Esophagus (tissue), 2 donors: ENCODE measurements at regions not wholly inside any gene's neighbourhood (a gene's known extent, or its start where the extent isn't known, plus 50 kb on each side); places are given as distances from the start of the nearest gene placed in this dataset.
"Not testable (repeated sequence)": the region's sequence is repeated elsewhere in the genome, so short reads cannot be mapped to it uniquely, and the experiment has no call there.

ENCODE experiments used
- H3K27ac ChIP-seq, 2 donors: one replicate each; pipeline ENCODE4 v1.5.1; 2013; ENCODE audit warnings: low read depth in 2 of 2, mild to moderate bottlenecking in 2 of 2, inconsistent platforms in 1 of 2, low read length in 1 of 2, moderate library complexity in 1 of 2
- H3K27me3 ChIP-seq, 2 donors: one replicate each; pipeline ENCODE4 v1.6.1; 2013; ENCODE audit warnings: low read length in 2 of 2, control low read depth in 1 of 2, mild to moderate bottlenecking in 1 of 2; ENCODE audit not compliant: insufficient read depth in 2 of 2, control insufficient read depth in 1 of 2
- H3K36me3 ChIP-seq, 2 donors: one replicate each; pipeline ENCODE4 v1.6.1; 2013; ENCODE audit warnings: low read length in 1 of 2; ENCODE audit not compliant: control insufficient read depth in 2 of 2, insufficient read depth in 2 of 2
- H3K4me1 ChIP-seq, 2 donors: one replicate each; pipeline ENCODE4 v1.6.1; 2013; ENCODE audit warnings: low read length in 1 of 2; ENCODE audit not compliant: control insufficient read depth in 2 of 2, insufficient read depth in 2 of 2
- H3K4me3 ChIP-seq, 2 donors: one replicate each; pipeline ENCODE4 v1.5.1; 2013; ENCODE audit warnings: low read length in 2 of 2, mild to moderate bottlenecking in 2 of 2, low read depth in 1 of 2, moderate library complexity in 1 of 2
- H3K9me3 ChIP-seq, 2 donors: one replicate each; pipeline ENCODE4 v1.6.1; 2013; ENCODE audit warnings: mild to moderate bottlenecking in 2 of 2, low read depth in 1 of 2, low read length in 1 of 2, moderate library complexity in 1 of 2; ENCODE audit not compliant: control insufficient read depth in 2 of 2, insufficient read depth in 1 of 2
- WGBS, 2 donors: extraction: QIAGEN DNeasy Blood & Tissue Kit; methylation state at CpG; one replicate each; pipeline ENCODE4 v1.1.7; 2013; 5-methylcytosine and 5-hydroxymethylcytosine counted together
- donor health status: healthy with polysubstance abuse.
- donor health status: Bipolar disorder and iron deficiency.

DNA sequence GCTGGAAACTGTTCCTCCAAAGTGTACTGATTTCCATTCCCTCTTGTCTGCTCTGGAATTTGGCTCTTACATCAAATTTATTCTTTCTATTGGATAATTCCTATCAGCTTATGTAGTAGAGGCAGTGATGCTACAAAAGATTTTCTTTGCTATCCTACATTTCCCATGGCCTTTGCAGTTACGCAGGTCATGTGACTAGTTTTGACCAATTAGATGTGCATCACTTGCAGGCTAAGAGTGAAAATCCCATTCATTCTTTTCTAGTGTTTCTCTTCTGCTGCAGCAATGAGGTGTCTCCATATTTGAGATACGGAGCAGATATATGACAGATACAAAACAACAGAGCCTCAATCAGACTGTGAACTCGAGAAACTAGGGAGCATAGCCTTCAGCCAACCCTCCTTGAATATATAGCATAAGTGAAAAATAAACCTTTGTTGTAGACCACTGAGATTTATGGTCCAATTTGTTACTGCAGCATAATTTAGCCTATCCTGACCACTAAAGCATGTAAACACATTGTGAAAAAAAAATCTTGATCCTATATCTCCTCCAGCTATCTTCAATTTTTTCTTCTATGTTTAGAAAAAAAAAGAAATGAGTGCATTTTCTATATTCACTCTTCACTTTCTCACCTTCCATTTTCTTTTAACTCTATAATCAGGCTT, 102.0 kb downstream of the HNMT start:
- 83 to 90% methylated on average over 3 of the region's 3 CpGs for WGBS, 2 donors

DNA sequence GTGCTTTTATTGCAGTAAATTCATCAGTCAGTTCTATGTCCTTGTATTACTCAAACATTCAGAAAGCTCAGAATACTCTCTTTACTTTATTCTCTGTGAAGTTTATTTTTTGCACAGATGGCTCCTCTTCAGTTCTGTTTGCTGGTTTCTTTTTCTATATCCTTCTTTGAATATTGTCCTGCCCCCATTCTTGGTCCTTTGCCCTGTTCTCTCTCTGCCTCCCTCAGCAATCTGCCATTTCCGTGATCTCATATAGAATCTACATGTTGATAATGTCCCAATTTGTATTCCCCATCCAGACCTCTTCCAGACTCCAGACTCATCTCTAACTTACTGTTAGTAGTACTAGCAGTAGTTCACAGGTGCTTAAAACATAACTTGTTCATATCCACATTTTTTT, 102.6 kb downstream of the HNMT start:
- no peaks in the 10 kb centered on the region for H3K9me3 ChIP-seq
- H3K36me3 ChIP-seq: no peaks in the 10 kb centered on the region
- H3K27me3 ChIP-seq: peaks cover 0 to 2% of the 10 kb centered on the region in 2 donors
- H3K4me1 ChIP-seq: peaks cover 0 to 6% of the 10 kb centered on the region in 2 donors
- H3K27ac ChIP-seq: no peak overlapping the region
- 91 to 94% methylated on average over 1 of the region's 1 CpG for WGBS, 2 donors
- H3K4me3 ChIP-seq: no peak overlapping the region

More for the DNA sequence above, 102.0 kb downstream of the HNMT start:
- no peak overlapping the region for H3K4me3 ChIP-seq
- no peak overlapping the region for H3K27ac ChIP-seq
- H3K36me3 ChIP-seq: no peaks in the 10 kb centered on the region
- peaks cover 0 to 4% of the 10 kb centered on the region in 2 donors for H3K4me1 ChIP-seq
- H3K9me3 ChIP-seq: no peaks in the 10 kb centered on the region
- H3K27me3 ChIP-seq: peaks cover 0 to 2% of the 10 kb centered on the region in 2 donors

DNA sequence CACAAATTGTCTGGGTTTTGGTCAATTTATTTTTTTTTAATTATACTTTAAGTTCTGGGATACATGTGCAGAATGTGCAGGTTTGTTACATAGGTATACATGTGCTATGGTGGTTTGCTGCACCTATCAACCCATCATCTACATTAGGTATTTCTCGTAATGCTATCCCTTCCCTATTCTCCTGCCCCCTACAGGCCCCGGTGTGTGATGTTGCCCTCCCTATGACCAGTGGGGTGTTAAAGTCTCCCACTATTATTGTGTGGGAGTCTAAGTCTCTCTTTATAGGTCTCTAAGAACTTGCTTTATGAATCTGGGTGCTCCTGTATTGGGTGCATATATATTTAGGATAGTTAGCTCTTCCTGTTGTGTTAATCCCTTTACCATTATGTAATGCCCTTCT, 104.4 kb downstream of the HNMT start:
- H3K4me3 ChIP-seq, H3K9me3 ChIP-seq, H3K27me3 ChIP-seq, H3K27ac ChIP-seq, H3K4me1 ChIP-seq, H3K36me3 ChIP-seq: not testable (repeated sequence)
- 82 to 89% methylated on average over 2 of the region's 2 CpGs for WGBS, 2 donors

DNA sequence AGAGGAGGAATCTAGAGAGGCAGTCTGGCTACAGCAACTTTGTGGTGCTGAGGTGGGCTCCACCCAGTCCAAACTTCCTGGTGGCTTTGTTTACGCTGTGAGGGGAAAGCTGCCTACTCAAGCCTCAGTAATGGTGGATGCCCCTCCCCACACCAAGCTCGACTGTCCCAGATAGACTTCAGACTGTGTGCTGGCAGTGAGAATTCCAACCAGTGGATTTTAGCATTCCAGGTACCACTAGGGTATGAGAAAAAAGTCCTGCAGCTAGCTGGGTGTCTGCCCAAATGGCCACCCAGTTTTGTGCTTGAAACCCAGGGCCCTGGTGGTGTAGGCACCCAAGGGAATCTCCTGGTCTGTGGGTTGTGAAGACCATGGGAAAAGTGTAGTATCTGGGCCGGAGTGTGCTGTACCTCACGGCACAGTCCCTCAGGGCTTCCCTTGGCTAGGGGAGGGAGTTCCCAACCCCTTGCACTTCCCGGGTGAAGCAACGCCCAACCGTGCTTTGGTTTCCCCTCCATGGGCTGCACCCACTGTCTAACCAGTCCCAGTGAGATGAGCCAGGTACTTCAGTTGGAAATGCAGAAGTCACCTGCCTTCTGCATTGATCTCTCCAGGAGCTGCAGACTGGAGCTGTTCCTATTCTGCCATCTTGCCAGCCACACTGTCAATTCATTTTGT, 106.9 kb downstream of the HNMT start:
- H3K27ac ChIP-seq, H3K27me3 ChIP-seq, H3K4me1 ChIP-seq, H3K36me3 ChIP-seq, H3K9me3 ChIP-seq, H3K4me3 ChIP-seq: not testable (repeated sequence)
- WGBS, 2 donors: 52 to 74% methylated on average over 7 of the region's 7 CpGs

DNA sequence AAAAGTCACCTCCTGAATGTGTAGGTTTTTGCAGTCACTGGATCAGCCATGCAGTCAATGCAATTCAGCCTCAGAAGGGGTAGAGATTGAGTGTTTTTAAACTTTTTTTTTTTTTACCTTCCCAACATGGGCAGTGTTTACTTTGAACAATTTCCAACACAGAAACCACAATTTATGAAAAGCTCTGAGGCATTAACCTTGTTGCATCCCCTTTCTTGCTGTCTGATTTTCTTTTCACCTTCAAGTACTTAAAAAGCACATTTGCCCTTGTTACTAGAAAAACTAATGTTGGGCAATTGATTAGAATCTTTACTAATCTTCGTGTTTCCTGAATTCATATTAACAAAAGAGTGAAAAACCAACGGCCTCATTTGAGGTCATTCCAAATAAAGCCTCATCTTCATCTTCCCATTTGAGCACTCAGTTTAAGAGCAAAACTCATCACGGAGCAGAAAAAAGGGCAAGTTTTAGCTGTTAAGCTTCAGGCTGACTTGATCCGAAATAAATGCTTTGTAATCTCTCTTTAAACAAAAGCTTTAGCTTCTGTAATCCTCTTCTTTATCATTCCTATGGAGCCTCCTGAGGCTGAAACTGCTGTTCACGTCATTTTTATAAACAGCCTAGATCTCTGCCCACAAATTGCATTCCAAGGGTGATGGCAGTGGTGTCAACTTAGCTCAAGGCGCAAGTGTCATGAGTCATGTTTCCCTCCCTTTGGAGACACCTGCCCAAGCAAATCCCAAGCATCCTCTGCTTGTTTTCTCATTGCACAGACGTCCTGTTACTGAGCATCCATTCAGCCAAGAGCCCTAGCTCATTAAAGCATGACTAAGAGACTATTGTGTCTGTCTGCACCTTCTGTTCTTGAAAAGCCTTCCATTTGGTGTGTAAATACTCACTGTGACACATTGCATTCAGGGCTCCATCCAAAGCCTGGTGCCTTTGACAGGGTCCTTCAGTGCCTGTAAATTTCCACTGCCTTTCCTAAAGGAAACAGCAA, 107.7 kb downstream of the HNMT start:
- Histone ChIP-seq H3K27ac (no peak overlapping the region), H3K4me1 (peaks cover 0 to 6% of the 10 kb centered on the region in 2 donors), H3K36me3 (no peaks in the 10 kb centered on the region), H3K27me3 (no peaks in the 10 kb centered on the region), H3K4me3 (no peak overlapping the region), H3K9me3 (no peaks in the 10 kb centered on the region)
- 23 to 44% methylated on average over 7 of the region's 7 CpGs for WGBS, 2 donors

DNA sequence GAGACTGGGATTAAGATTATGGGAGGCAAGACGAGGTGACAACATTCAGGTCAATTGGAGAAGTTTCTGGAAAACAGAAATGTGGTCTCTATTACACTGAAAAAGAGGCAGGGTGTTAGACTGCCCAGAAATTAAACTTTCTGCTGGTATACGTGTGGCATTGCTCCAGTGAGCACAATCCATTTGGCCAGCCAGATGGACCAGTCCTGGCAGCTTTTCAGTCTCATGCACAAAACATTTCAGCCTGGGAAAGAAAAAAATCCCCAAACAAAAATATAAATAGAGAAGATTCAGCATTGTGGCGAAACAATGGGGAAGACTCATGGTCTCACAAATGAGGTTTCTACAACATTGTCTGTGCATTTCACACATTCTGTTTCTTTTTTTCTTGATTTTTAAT, 113.9 kb downstream of the HNMT start:
- H3K4me3 ChIP-seq: no peak overlapping the region
- H3K27me3 ChIP-seq: no peaks in the 10 kb centered on the region
- no peak overlapping the region for H3K27ac ChIP-seq
- H3K36me3 ChIP-seq: no peaks in the 10 kb centered on the region
- WGBS, 2 donors: 74 to 81% methylated on average over 3 of the region's 3 CpGs
- H3K4me1 ChIP-seq: no peaks in the 10 kb centered on the region
- no peaks in the 10 kb centered on the region for H3K9me3 ChIP-seq

DNA sequence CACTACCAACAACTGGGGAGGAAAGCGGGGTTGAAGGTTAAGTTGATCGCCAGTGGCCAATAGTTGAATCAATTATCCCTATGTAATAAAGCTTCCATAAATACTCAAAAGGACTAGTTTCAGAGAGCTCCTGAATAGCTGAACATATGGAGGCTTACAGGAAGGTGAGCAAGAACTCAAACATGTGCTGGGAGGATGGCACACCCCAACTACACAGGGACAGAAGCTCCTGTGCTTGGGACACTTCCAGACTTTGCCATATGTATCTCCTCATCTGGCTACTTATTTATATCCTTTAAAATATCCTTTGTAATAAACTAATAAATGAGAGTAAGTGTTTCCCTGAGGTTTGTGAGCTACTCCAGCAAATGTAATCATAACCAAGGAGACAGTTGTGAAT, 115.7 kb downstream of the HNMT start:
- no peaks in the 10 kb centered on the region for H3K4me1 ChIP-seq
- H3K27me3 ChIP-seq: no peaks in the 10 kb centered on the region
- no peak overlapping the region for H3K4me3 ChIP-seq
- WGBS, 2 donors: 96 to 97% methylated on average over 2 of the region's 2 CpGs
- H3K27ac ChIP-seq: no peak overlapping the region
- peaks cover 0 to 2% of the 10 kb centered on the region in 2 donors for H3K9me3 ChIP-seq
- no peaks in the 10 kb centered on the region for H3K36me3 ChIP-seq

DNA sequence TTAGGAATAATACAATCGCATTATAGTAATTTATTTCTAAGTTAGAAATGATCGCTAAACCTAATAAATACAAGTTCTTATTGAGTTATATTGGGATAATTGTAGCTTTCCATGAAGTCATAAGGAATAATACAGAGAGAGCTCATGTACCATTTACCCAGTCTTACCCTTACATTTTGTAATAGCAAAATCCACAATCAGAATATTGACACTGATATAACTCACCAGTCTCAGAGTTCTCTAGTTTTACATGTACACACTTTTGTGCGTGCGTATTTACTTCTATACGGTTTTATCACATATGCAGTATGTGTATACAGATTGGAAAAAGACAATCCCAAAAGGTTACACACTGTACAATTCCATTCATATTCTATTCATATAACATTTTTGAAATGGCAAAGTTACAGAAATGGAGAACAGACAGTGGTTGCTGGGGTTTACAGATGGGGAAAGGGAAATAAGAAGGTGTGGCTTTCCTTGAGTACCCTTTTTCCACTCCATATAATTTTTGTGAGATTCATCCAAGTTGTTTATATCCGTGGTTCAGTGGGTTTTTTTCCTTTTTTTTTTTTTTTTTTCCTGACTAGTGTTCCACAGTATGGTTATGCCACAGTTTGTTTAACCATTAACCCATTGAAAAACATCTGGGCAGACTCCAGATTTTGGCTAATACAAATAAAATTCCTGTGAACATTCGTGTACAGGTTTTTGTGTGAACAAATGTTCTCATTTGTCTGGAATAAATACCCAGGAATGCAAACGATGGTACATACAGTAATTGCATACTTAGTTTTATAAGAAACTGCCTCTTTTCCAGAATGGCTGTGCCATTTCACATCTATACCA, 117.2 kb downstream of the HNMT start:
- Histone ChIP-seq H3K4me3 (no peak overlapping the region), H3K4me1 (no peaks in the 10 kb centered on the region), H3K27ac (no peak overlapping the region), H3K27me3 (no peaks in the 10 kb centered on the region), H3K9me3 (peaks cover 0 to 2% of the 10 kb centered on the region in 2 donors), H3K36me3 (no peaks in the 10 kb centered on the region)
- 63 to 70% methylated on average over 8 of the region's 8 CpGs for WGBS, 2 donors

DNA sequence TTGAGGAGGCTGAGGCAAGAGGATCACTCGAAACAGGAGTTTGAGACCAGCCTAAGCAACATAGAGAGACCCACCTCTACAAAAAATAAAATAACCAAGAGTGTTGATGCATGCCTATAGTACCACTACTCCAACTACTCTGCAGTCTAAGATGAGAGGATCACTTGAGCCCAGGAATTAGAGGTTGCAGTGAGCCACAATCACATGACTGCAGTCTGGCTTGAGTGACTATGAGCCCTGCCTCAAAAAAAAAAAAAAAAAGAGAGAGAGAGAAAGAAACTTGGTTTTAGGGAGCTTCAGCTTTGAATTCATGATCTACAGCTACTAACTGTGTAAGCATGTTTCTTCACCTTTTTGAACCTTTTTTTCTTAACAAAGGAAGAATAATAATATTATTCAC, 119.9 kb downstream of the HNMT start:
- H3K27me3 ChIP-seq: no peaks in the 10 kb centered on the region
- WGBS, 2 donors: 80 to 84% methylated on average over 1 of the region's 1 CpG
- H3K27ac ChIP-seq: no peak overlapping the region
- H3K36me3 ChIP-seq: no peaks in the 10 kb centered on the region
- H3K9me3 ChIP-seq: peaks cover 0 to 2% of the 10 kb centered on the region in 2 donors
- H3K4me3 ChIP-seq: no peak overlapping the region
- no peaks in the 10 kb centered on the region for H3K4me1 ChIP-seq
